ENCODE measurements at regions not wholly inside any gene's neighbourhood (a gene's known extent, or its start where the extent isn't known, plus 50 kb on each side); places are given as distances from the start of the nearest gene placed in this dataset.

- no peak overlapping the region for H3K4me3 ChIP-seq
- no peaks in the 10 kb centered on the region for H3K36me3 ChIP-seq
- no peaks in the 10 kb centered on the region for H3K27me3 ChIP-seq
- DNase-seq (no peak), ATAC-seq (no peak)
- TF ChIP-seq POLR2A (IDR thresholded peaks at IDR 0.05): no peak
- TF ChIP-seq, protein P1, sequence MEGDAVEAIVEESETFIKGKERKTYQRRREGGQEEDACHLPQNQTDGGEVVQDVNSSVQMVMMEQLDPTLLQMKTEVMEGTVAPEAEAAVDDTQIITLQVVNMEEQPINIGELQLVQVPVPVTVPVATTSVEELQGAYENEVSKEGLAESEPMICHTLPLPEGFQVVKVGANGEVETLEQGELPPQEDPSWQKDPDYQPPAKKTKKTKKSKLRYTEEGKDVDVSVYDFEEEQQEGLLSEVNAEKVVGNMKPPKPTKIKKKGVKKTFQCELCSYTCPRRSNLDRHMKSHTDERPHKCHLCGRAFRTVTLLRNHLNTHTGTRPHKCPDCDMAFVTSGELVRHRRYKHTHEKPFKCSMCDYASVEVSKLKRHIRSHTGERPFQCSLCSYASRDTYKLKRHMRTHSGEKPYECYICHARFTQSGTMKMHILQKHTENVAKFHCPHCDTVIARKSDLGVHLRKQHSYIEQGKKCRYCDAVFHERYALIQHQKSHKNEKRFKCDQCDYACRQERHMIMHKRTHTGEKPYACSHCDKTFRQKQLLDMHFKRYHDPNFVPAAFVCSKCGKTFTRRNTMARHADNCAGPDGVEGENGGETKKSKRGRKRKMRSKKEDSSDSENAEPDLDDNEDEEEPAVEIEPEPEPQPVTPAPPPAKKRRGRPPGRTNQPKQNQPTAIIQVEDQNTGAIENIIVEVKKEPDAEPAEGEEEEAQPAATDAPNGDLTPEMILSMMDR (IDR thresholded peaks at IDR 0.05): no peak
- H3K9me3 ChIP-seq: no peaks in the 10 kb centered on the region
- intact Hi-C loops (cut with DNase I): no loop called here
- no peak overlapping the region for H3K27ac ChIP-seq
- 44% methylated on average over 1 of the region's 1 CpG for WGBS (ENCODE audit: insufficient coverage, low coverage, low lambda C conversion rate, missing lambda C conversion rate)
- no peaks in the 10 kb centered on the region for H3K4me1 ChIP-seq
Observed at GRCh38 chr4:132918096-132918495, 231.0 kb upstream of the PCDH10 start.

- no peak overlapping the region for H3K4me3 ChIP-seq
- no peak overlapping the region for H3K27ac ChIP-seq
- no peaks in the 10 kb centered on the region for H3K4me1 ChIP-seq
- intact Hi-C loops (cut with DNase I): no loop called here
- 33% methylated on average over 3 of the region's 3 CpGs for WGBS (ENCODE audit: insufficient coverage, low coverage, low lambda C conversion rate, missing lambda C conversion rate)
- H3K9me3 ChIP-seq: no peaks in the 10 kb centered on the region
- H3K36me3 ChIP-seq: no peaks in the 10 kb centered on the region
- DNase-seq (no peak), ATAC-seq (no peak)
- no peaks in the 10 kb centered on the region for H3K27me3 ChIP-seq
- TF ChIP-seq, protein P1 (IDR thresholded peaks at IDR 0.05): no peak
- no peak for TF ChIP-seq POLR2A (IDR thresholded peaks at IDR 0.05)
Observed at GRCh38 chr4:132923516-132923915, 225.6 kb upstream of the PCDH10 start.

GRCh38 chr4:132934911-132935310 is 214.2 kb upstream of the PCDH10 start:
- no peaks in the 10 kb centered on the region for H3K36me3 ChIP-seq
- no peaks in the 10 kb centered on the region for H3K9me3 ChIP-seq
- no peak overlapping the region for H3K4me3 ChIP-seq
- TF ChIP-seq POLR2A (IDR thresholded peaks at IDR 0.05): no peak
- TF ChIP-seq, protein P1 (IDR thresholded peaks at IDR 0.05): no peak
- ATAC-seq: no peak
- intact Hi-C loops (cut with DNase I): no loop called here
- WGBS (ENCODE audit: insufficient coverage, low coverage, low lambda C conversion rate, missing lambda C conversion rate): 34% methylated on average over 2 of the region's 2 CpGs
- H3K27ac ChIP-seq: no peak overlapping the region
- H3K27me3 ChIP-seq: no peaks in the 10 kb centered on the region
- DNase-seq: no peak
- no peaks in the 10 kb centered on the region for H3K4me1 ChIP-seq

DNA sequence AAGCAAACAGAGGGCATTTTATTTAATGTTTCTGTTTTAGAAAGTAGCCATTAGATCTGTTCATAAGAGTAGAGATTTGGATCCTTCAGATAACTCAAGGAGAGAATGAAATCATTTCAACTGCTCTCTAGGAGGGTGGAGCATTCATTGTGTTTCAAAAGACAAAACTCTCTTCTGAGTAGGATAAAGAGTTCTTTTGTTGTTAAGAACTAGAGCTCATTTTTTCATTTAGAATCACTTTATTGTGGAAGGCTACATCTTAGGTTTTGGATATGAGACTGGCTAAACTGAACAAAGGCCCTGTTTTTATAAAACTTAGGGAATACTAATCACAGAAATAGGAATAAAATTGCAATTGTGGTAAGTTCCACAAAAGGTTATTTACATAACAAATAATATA is 193.9 kb upstream of the PCDH10 start:
- no peak for TF ChIP-seq POLR2A (IDR thresholded peaks at IDR 0.05)
- TF ChIP-seq, protein P1 (IDR thresholded peaks at IDR 0.05): no peak
- Histone ChIP-seq H3K27ac (no peak overlapping the region), H3K36me3 (no peaks in the 10 kb centered on the region), H3K9me3 (no peaks in the 10 kb centered on the region), H3K27me3 (no peaks in the 10 kb centered on the region), H3K4me3 (no peak overlapping the region), H3K4me1 (no peaks in the 10 kb centered on the region)
- DNase-seq (no peak), ATAC-seq (no peak)
- intact Hi-C loops (cut with DNase I): no loop called here

GRCh38 chr4:132956962-132957361 is 192.1 kb upstream of the PCDH10 start:
- Histone ChIP-seq H3K4me3 (no peak overlapping the region), H3K27ac (no peak overlapping the region), H3K9me3 (no peaks in the 10 kb centered on the region), H3K27me3 (no peaks in the 10 kb centered on the region), H3K4me1 (no peaks in the 10 kb centered on the region), H3K36me3 (no peaks in the 10 kb centered on the region)
- intact Hi-C loops (cut with DNase I): no loop called here
- no peak for ATAC-seq
- no peak for DNase-seq
- TF ChIP-seq, protein P1 (IDR thresholded peaks at IDR 0.05): no peak
- no peak for TF ChIP-seq POLR2A (IDR thresholded peaks at IDR 0.05)
- WGBS (ENCODE audit: insufficient coverage, low coverage, low lambda C conversion rate, missing lambda C conversion rate): 79% methylated on average over 2 of the region's 2 CpGs

Data from right lobe of liver (tissue), 6 donors.